H1 (cell line): ENCODE measurements at regions not wholly inside any gene's neighbourhood (a gene's known extent, or its start where the extent isn't known, plus 50 kb on each side); places are given as distances from the start of the nearest gene placed in this dataset.

Experiments
- SP1 ChIP-seq: IDR thresholded peaks from 2 replicates; pipeline ENCODE4 v1.6.1; 2011; ENCODE audit warnings: low read depth, low read length
- TAF1 ChIP-seq: IDR thresholded peaks from 2 replicates; pipeline ENCODE4 v1.6.1; 2011; ENCODE audit warnings: mild to moderate bottlenecking, low read depth, low read length

- TF ChIP-seq SP1 (no peak), TAF1 (no peak)
- TF ChIP-seq, all 59 proteins: peak for 0
Measured at GRCh38 chr1:234782105-234782751, 172.2 kb upstream of the IRF2BP2 start (continued).
